Keratinocyte (primary cell): ENCODE measurements at regions not wholly inside any gene's neighbourhood (a gene's known extent, or its start where the extent isn't known, plus 50 kb on each side); places are given as distances from the start of the nearest gene placed in this dataset.

Experiments
- DNase-seq: peaks from one replicate; pipeline ENCODE4 v3.0.0-alpha.2; 2011; ENCODE audit warnings: low read depth, missing footprints, low spot score
- FAIRE-seq: peaks from 2 replicates; lab custom pipeline; 2011; peaks lifted over from hg19 to GRCh38; lab: Jason Lieb, UNC
- H2AFZ ChIP-seq: 2 replicates; pipeline ENCODE4 v1.6.0; 2012; ENCODE audit warnings: low read length, control low read depth, inconsistent platforms; ENCODE audit not compliant: control insufficient read depth
- H3K27ac ChIP-seq: 2 replicates; pipeline ENCODE4 v1.5.1; 2011; ENCODE audit warnings: low read length; ENCODE audit not compliant: control insufficient read depth, insufficient read depth
- H3K27me3 ChIP-seq: 3 replicates; pipeline ENCODE4 v1.6.0; 2011; ENCODE audit warnings: low read length; ENCODE audit not compliant: control insufficient read depth, insufficient read depth; ENCODE audit errors: extremely low read depth
- H3K36me3 ChIP-seq, 2 experiments: 2 replicates in 1 of 2; 3 replicates in 1 of 2; pipeline ENCODE4 v1.5.1; 2011; ENCODE audit warnings: low read length in 2 of 2, mild to moderate bottlenecking in 1 of 2; ENCODE audit not compliant: control insufficient read depth in 2 of 2, insufficient read depth in 2 of 2; ENCODE audit errors: extremely low read depth in 1 of 2
- H3K4me1 ChIP-seq: 3 replicates; pipeline ENCODE4 v1.5.1; 2011; ENCODE audit warnings: low read length; ENCODE audit not compliant: control insufficient read depth, insufficient read depth; ENCODE audit errors: extremely low read depth
- H3K4me2 ChIP-seq: 3 replicates; pipeline ENCODE4 v1.6.0; 2011; ENCODE audit warnings: low read depth, low read length; ENCODE audit not compliant: control insufficient read depth, insufficient read depth; ENCODE audit errors: extremely low read depth
- H3K4me3 ChIP-seq, 3 experiments: fragments of 200-600 bp in 1 of 3; sonication (generic) in 1 of 3; 2 replicates in 2 of 3; 3 replicates in 1 of 3; pipeline ENCODE4 v1.5.1; 2011 to 2016; ENCODE audit warnings: low read length in 3 of 3, mild to moderate bottlenecking in 3 of 3, control low read depth in 2 of 3, inconsistent platforms in 1 of 3, low read depth in 1 of 3, mixed read lengths in 1 of 3, mixed run types in 1 of 3, moderate library complexity in 1 of 3; ENCODE audit not compliant: control insufficient read depth in 2 of 3, insufficient read depth in 2 of 3; ENCODE audit errors: extremely low read depth in 1 of 3
- H3K79me2 ChIP-seq: 2 replicates; pipeline ENCODE4 v1.6.0; 2012; ENCODE audit warnings: low read length; ENCODE audit not compliant: control insufficient read depth, insufficient read depth
- H3K9ac ChIP-seq: 3 replicates; pipeline ENCODE4 v1.6.0; 2011; ENCODE audit warnings: low read length; ENCODE audit not compliant: control insufficient read depth, insufficient read depth; ENCODE audit errors: extremely low read depth
- H3K9me1 ChIP-seq: 3 replicates; pipeline ENCODE4 v1.6.0; 2011; ENCODE audit warnings: low read length; ENCODE audit not compliant: control insufficient read depth, insufficient read depth; ENCODE audit errors: extremely low read depth
- H3K9me3 ChIP-seq: 2 replicates; pipeline ENCODE4 v1.5.1; 2012; ENCODE audit warnings: low read depth, low read length; ENCODE audit not compliant: control insufficient read depth
- H4K20me1 ChIP-seq: 3 replicates; pipeline ENCODE4 v1.6.0; 2011; ENCODE audit warnings: low read length; ENCODE audit not compliant: control insufficient read depth, insufficient read depth; ENCODE audit errors: extremely low read depth
- EZH2 ChIP-seq: IDR thresholded peaks from one replicate; pipeline ENCODE4 v1.6.1; 2012; ENCODE audit warnings: inconsistent platforms, mild to moderate bottlenecking, low read length, moderate library complexity
- dilution Hi-C: fragments of 300-500 bp; cut with MboI; formaldehyde crosslinking; loops from one replicate; pipeline ENCODE4 v1.7.0; 2020; ENCODE audit warnings: low sequenced_read_pairs; ENCODE audit not compliant: extremely low pct_ligation_motif_present
- TF ChIP-seq, protein P1 (sequence below), 3 experiments: IDR thresholded peaks in 1 of 3; conservative IDR thresholded peaks in 1 of 3; optimal IDR thresholded peaks in 1 of 3; 2 replicates in 2 of 3; 3 replicates in 1 of 3; pipeline versions ENCODE3 to v1.5.1; 2011; ENCODE audit warnings: low read length in 3 of 3, mild to moderate bottlenecking in 3 of 3, moderate library complexity in 2 of 3, control low read depth in 1 of 3, inconsistent platforms in 1 of 3; ENCODE audit not compliant: insufficient read depth in 2 of 3; ENCODE audit errors: extremely low read depth in 1 of 3

GRCh38 chr21:35239811-35240219, 190.7 kb upstream of the RUNX1 start:
- no peak overlapping the region for H3K4me3 ChIP-seq
- H3K27me3 ChIP-seq: no peaks in the 10 kb centered on the region
- DNase-seq (no peak), FAIRE-seq (no peak)
- H3K4me2 ChIP-seq: no peak overlapping the region
- H4K20me1 ChIP-seq: no peaks in the 10 kb centered on the region
- H3K9me3 ChIP-seq: no peaks in the 10 kb centered on the region
- dilution Hi-C loops: no loop called here
- TF ChIP-seq, protein P1, sequence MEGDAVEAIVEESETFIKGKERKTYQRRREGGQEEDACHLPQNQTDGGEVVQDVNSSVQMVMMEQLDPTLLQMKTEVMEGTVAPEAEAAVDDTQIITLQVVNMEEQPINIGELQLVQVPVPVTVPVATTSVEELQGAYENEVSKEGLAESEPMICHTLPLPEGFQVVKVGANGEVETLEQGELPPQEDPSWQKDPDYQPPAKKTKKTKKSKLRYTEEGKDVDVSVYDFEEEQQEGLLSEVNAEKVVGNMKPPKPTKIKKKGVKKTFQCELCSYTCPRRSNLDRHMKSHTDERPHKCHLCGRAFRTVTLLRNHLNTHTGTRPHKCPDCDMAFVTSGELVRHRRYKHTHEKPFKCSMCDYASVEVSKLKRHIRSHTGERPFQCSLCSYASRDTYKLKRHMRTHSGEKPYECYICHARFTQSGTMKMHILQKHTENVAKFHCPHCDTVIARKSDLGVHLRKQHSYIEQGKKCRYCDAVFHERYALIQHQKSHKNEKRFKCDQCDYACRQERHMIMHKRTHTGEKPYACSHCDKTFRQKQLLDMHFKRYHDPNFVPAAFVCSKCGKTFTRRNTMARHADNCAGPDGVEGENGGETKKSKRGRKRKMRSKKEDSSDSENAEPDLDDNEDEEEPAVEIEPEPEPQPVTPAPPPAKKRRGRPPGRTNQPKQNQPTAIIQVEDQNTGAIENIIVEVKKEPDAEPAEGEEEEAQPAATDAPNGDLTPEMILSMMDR (optimal IDR thresholded peaks at IDR 0.05 in 1 of 3, IDR thresholded peaks at IDR 0.05 in 1 of 3, conservative IDR thresholded peaks at IDR 0.05 in 1 of 3; ENCODE audit: extremely low read depth in 1 of 3, insufficient read depth in 2 of 3, low read length in 3 of 3): no peak
- no peak for TF ChIP-seq EZH2
- H3K36me3 ChIP-seq: no peaks in the 10 kb centered on the region
- no peak overlapping the region for H2AFZ ChIP-seq
- no peaks in the 10 kb centered on the region for H3K79me2 ChIP-seq
- H3K27ac ChIP-seq: no peak overlapping the region
- H3K9me1 ChIP-seq: no peaks in the 10 kb centered on the region
- H3K9ac ChIP-seq: no peak overlapping the region
- peaks cover 8% of the 10 kb centered on the region for H3K4me1 ChIP-seq

DNA sequence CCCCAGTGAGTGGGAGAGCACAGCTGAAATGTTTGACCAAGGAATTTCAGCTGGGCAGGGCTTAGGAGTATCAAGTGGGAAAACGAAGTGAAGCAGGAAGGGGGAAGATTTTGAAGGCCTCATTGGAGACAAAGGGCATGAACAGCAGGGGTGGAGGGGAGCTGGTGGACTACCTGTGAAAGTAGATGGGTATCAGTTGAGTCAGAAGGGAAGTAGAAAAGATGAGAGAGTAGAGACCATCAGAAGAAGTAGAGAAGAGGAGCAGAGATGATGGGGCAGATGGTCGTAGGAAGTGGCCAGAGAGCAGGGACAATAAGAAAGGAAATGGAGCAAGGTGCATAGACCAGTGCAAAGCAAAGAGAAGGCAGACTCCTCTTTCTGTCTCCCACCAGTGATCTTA, 189.0 kb upstream of the RUNX1 start:
- dilution Hi-C loops: no loop called here
- H3K9me3 ChIP-seq: no peaks in the 10 kb centered on the region
- no peak overlapping the region for H3K4me2 ChIP-seq
- H3K9me1 ChIP-seq: no peaks in the 10 kb centered on the region
- peaks cover under 1% of the 10 kb centered on the region for H3K4me1 ChIP-seq
- TF ChIP-seq, protein P1 (optimal IDR thresholded peaks at IDR 0.05 in 1 of 3, IDR thresholded peaks at IDR 0.05 in 1 of 3, conservative IDR thresholded peaks at IDR 0.05 in 1 of 3; ENCODE audit: extremely low read depth in 1 of 3, insufficient read depth in 2 of 3, low read length in 3 of 3): no peak
- TF ChIP-seq EZH2: no peak
- H3K4me3 ChIP-seq: no peak overlapping the region
- H3K9ac ChIP-seq: no peak overlapping the region
- no peak overlapping the region for H2AFZ ChIP-seq
- no peak overlapping the region for H3K27ac ChIP-seq
- H3K36me3 ChIP-seq: no peaks in the 10 kb centered on the region
- H4K20me1 ChIP-seq: no peaks in the 10 kb centered on the region
- no peaks in the 10 kb centered on the region for H3K79me2 ChIP-seq
- H3K27me3 ChIP-seq: no peaks in the 10 kb centered on the region
- no peak for DNase-seq
- no peak for FAIRE-seq
